HG03378 (cell line): ENCODE measurements at regions not wholly inside any gene's neighbourhood (a gene's known extent, or its start where the extent isn't known, plus 50 kb on each side); places are given as distances from the start of the nearest gene placed in this dataset.
A peak's percentile ranks its signal among the peaks of the same experiment; 100 is the strongest.

Experiments used
- ATAC-seq: cut with Tn5 transposase; IDR thresholded peaks from one replicate; pipeline ENCODE4 v1.9.1; 2021; ENCODE audit warnings: mild to moderate bottlenecking, moderate library complexity; ENCODE audit not compliant: unreplicated experiment

GRCh38 chrX:129188231-129188630 lies 335.1 kb downstream of the SMARCA1 start:
- no peak for ATAC-seq

- ATAC-seq: no peak
Observed at GRCh38 chrX:129176710-129177109, 346.6 kb downstream of the SMARCA1 start.

GRCh38 chrX:129161108-129161507 lies 362.2 kb downstream of the SMARCA1 start:
- no peak for ATAC-seq

- ATAC-seq: no peak
Observed at GRCh38 chrX:129158505-129158904, 364.8 kb downstream of the SMARCA1 start.

- ATAC-seq: no peak
Observed at GRCh38 chrX:129145840-129146272, 377.4 kb downstream of the SMARCA1 start.

- no peak for ATAC-seq
Observed at GRCh38 chrX:129145385-129145784, 377.9 kb downstream of the SMARCA1 start.

- ATAC-seq: peak; percentile 50
Observed at GRCh38 chrX:129144172-129145038, 378.9 kb downstream of the SMARCA1 start.

GRCh38 chrX:129139837-129140598 lies 383.3 kb downstream of the SMARCA1 start:
- ATAC-seq: no peak

- no peak for ATAC-seq
Observed at GRCh38 chrX:129125122-129125914, 398.0 kb downstream of the SMARCA1 start.

- ATAC-seq: no peak
Observed at GRCh38 chrX:129123795-129124194, 399.5 kb downstream of the SMARCA1 start.

GRCh38 chrX:129116676-129117470 lies 406.4 kb downstream of the SMARCA1 start:
- no peak for ATAC-seq

- ATAC-seq: no peak
Observed at GRCh38 chrX:129115935-129116334, 407.4 kb downstream of the SMARCA1 start.

GRCh38 chrX:129115104-129115503 lies 408.2 kb downstream of the SMARCA1 start:
- ATAC-seq: peak; percentile 89

GRCh38 chrX:129111081-129111798 lies 412.1 kb downstream of the SMARCA1 start:
- ATAC-seq: no peak

GRCh38 chrX:129108936-129109335 lies 414.4 kb downstream of the SMARCA1 start:
- no peak for ATAC-seq

- ATAC-seq: no peak
Observed at GRCh38 chrX:129099207-129099606, 424.1 kb downstream of the SMARCA1 start.

- ATAC-seq: no peak
Observed at GRCh38 chrX:129097668-129098067, 425.6 kb downstream of the SMARCA1 start.

- no peak for ATAC-seq
Observed at GRCh38 chrX:129093706-129094105, 429.6 kb downstream of the SMARCA1 start.

GRCh38 chrX:129092757-129093156 lies 430.5 kb downstream of the SMARCA1 start:
- ATAC-seq: no peak

- ATAC-seq: no peak
Observed at GRCh38 chrX:129092242-129092641, 431.0 kb downstream of the SMARCA1 start.
